Esophagus squamous epithelium (tissue), 5 donors: ENCODE measurements at regions not wholly inside any gene's neighbourhood (a gene's known extent, or its start where the extent isn't known, plus 50 kb on each side); places are given as distances from the start of the nearest gene placed in this dataset.

Source experiments
- DNase-seq: peaks from one replicate; lab custom pipeline; 2025; lab: John Stamatoyannopoulos, UW
- H3K27ac ChIP-seq, 4 donors: fragments of 200-600 bp; sonication (generic); one replicate each; pipeline ENCODE4 v1.5.1; 2016 to 2019; ENCODE audit warnings: mild to moderate bottlenecking in 1 of 4
- H3K27me3 ChIP-seq, 4 donors: fragments of 200-600 bp; sonication (generic); 1 replicate in 3 of 4; 2 replicates in 1 of 4; pipeline versions ENCODE4 v1.5.1 to v1.6.0; 2017 to 2021; ENCODE audit warnings: antibody characterized with exemption in 1 of 4
- H3K36me3 ChIP-seq, 3 donors: fragments of 200-600 bp; sonication (generic); one replicate each; pipeline ENCODE4 v1.5.1; 2016 to 2019
- H3K4me1 ChIP-seq, 3 donors: fragments of 200-600 bp; sonication (generic); one replicate each; pipeline ENCODE4 v1.5.1; 2017 to 2019
- H3K4me3 ChIP-seq, 4 donors: fragments of 200-600 bp; sonication (generic); 1 replicate in 3 of 4; 2 replicates in 1 of 4; pipeline ENCODE4 v1.5.1; 2016 to 2019; ENCODE audit warnings: mild to moderate bottlenecking in 2 of 4, moderate library complexity in 1 of 4
- H3K9me3 ChIP-seq, 3 donors: fragments of 200-600 bp; sonication (generic); one replicate each; pipeline ENCODE4 v1.5.1; 2016 to 2019
- POLR2A ChIP-seq, 4 donors: fragments of 450-650 bp; IDR thresholded peaks; one replicate each; pipeline ENCODE4 v1.6.1; 2017; ENCODE audit warnings: antibody characterized with exemption in 4 of 4, mild to moderate bottlenecking in 4 of 4, moderate library complexity in 3 of 4
- WGBS, 2 donors: methylation state at CpG; one replicate each; pipeline ENCODE4 v1.1.5; 2018; 5-methylcytosine and 5-hydroxymethylcytosine counted together
- intact Hi-C: fragments of 100-400 bp; cut with DNase I; formaldehyde crosslinking; loops from one replicate; pipeline ENCODE4 v1.15.0; 2022
- TF ChIP-seq, protein P1 (sequence below), 6 experiments: fragments of 450-650 bp in 4 of 6; fragments of 200-600 bp in 2 of 6; sonication (generic) in 2 of 6; IDR thresholded peaks; one replicate each; pipeline ENCODE4 v1.5.1; 2016 to 2019; ENCODE audit warnings: antibody characterized with exemption in 6 of 6, mild to moderate bottlenecking in 4 of 6, moderate library complexity in 4 of 6
- donor health status: DM: yes; HTN: yes; CAD: no.

GRCh38 chr5:29822521-29822920 lies 1371.0 kb upstream of the CDH6 start:
- no peak overlapping the region for H3K4me3 ChIP-seq
- H3K4me1 ChIP-seq, result no peaks in the 10 kb centered on the region
- 44 to 50% methylated on average over 4 of the region's 4 CpGs for WGBS, 2 donors
- intact Hi-C loops, result no loop called here
- no peaks in the 10 kb centered on the region for H3K36me3 ChIP-seq
- H3K27ac ChIP-seq, result no peak overlapping the region
- TF ChIP-seq POLR2A (IDR thresholded peaks at IDR 0.05), result no peak
- TF ChIP-seq, protein P1, sequence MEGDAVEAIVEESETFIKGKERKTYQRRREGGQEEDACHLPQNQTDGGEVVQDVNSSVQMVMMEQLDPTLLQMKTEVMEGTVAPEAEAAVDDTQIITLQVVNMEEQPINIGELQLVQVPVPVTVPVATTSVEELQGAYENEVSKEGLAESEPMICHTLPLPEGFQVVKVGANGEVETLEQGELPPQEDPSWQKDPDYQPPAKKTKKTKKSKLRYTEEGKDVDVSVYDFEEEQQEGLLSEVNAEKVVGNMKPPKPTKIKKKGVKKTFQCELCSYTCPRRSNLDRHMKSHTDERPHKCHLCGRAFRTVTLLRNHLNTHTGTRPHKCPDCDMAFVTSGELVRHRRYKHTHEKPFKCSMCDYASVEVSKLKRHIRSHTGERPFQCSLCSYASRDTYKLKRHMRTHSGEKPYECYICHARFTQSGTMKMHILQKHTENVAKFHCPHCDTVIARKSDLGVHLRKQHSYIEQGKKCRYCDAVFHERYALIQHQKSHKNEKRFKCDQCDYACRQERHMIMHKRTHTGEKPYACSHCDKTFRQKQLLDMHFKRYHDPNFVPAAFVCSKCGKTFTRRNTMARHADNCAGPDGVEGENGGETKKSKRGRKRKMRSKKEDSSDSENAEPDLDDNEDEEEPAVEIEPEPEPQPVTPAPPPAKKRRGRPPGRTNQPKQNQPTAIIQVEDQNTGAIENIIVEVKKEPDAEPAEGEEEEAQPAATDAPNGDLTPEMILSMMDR (IDR thresholded peaks at IDR 0.05), result no peak
- no peak for DNase-seq
- H3K9me3 ChIP-seq, result no peaks in the 10 kb centered on the region
- H3K27me3 ChIP-seq, result no peaks in the 10 kb centered on the region

DNA sequence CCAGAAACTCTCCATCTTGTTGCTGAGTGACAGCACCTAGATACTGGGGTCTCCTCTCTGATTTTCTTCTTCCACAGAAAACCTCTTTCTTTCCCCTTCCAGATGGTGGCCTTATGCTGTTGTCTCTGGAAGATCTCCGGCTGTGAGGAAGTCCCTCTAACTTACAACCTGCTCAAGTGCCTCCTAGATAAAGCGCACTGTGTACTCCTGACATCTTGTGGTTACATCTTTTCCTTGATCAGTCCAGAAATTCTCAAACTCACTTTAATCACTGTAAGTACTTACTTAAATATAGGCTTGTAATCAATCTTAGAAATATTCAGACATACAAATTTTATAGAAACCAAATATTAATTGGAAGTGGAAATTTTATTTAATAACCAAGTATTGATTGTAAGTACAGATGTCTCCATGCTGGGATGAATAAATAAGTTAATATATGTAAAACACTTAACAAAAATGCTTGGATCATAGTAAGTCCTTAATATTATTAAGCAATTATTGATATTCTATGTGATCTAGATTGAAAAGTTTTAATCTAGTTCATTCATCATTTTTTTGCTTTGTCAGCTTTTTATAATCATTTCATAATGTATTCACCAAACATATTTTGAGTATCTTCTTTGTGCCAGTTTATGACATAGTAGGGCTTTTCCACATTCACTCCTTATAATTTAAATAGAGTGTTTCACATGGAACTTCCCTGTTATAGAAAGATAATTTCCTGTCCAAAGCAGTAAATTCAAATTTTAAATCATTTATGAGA lies 1381.4 kb upstream of the CDH6 start:
- no peak for TF ChIP-seq POLR2A (IDR thresholded peaks at IDR 0.05)
- TF ChIP-seq, protein P1 (IDR thresholded peaks at IDR 0.05), result no peak
- no peak overlapping the region for H3K27ac ChIP-seq
- H3K27me3 ChIP-seq, result no peaks in the 10 kb centered on the region
- no peaks in the 10 kb centered on the region for H3K9me3 ChIP-seq
- WGBS, 2 donors, result 46 to 85% methylated on average over 2 of the region's 2 CpGs
- H3K36me3 ChIP-seq, result no peaks in the 10 kb centered on the region
- no peak for DNase-seq
- intact Hi-C loops, result no loop called here
- H3K4me3 ChIP-seq, result no peak overlapping the region
- no peaks in the 10 kb centered on the region for H3K4me1 ChIP-seq

GRCh38 chr5:29805804-29806203 lies 1387.7 kb upstream of the CDH6 start:
- no peaks in the 10 kb centered on the region for H3K27me3 ChIP-seq
- no peak for DNase-seq
- WGBS, 2 donors, result 70 to 90% methylated on average over 3 of the region's 3 CpGs
- H3K27ac ChIP-seq, result no peak overlapping the region
- H3K36me3 ChIP-seq, result no peaks in the 10 kb centered on the region
- H3K4me3 ChIP-seq, result no peak overlapping the region
- TF ChIP-seq, protein P1 (IDR thresholded peaks at IDR 0.05), result no peak
- TF ChIP-seq POLR2A (IDR thresholded peaks at IDR 0.05), result no peak
- H3K4me1 ChIP-seq, result no peaks in the 10 kb centered on the region
- intact Hi-C loops, result no loop called here
- H3K9me3 ChIP-seq, result no peaks in the 10 kb centered on the region

GRCh38 chr5:29800752-29801151 lies 1392.7 kb upstream of the CDH6 start:
- Histone ChIP-seq H3K9me3 (peaks cover 0 to 5% (median 0%) of the 10 kb centered on the region in 3 donors), H3K27me3 (no peaks in the 10 kb centered on the region), H3K27ac (no peak overlapping the region), H3K36me3 (no peaks in the 10 kb centered on the region), H3K4me1 (no peaks in the 10 kb centered on the region), H3K4me3 (no peak overlapping the region)
- intact Hi-C loops, result no loop called here
- no peak for DNase-seq
- no peak for TF ChIP-seq POLR2A (IDR thresholded peaks at IDR 0.05)
- TF ChIP-seq, protein P1 (IDR thresholded peaks at IDR 0.05), result no peak
- WGBS, 2 donors, result 64 to 67% methylated on average over 5 of the region's 5 CpGs

- no peaks in the 10 kb centered on the region for H3K4me1 ChIP-seq
- TF ChIP-seq, protein P1 (IDR thresholded peaks at IDR 0.05), result no peak
- TF ChIP-seq POLR2A (IDR thresholded peaks at IDR 0.05), result no peak
- 71 to 73% methylated on average over 2 of the region's 2 CpGs for WGBS, 2 donors
- H3K27ac ChIP-seq, result no peak overlapping the region
- no peak for DNase-seq
- intact Hi-C loops, result no loop called here
- no peaks in the 10 kb centered on the region for H3K27me3 ChIP-seq
- H3K4me3 ChIP-seq, result no peak overlapping the region
- no peaks in the 10 kb centered on the region for H3K36me3 ChIP-seq
- peaks cover 0 to 5% (median 0%) of the 10 kb centered on the region in 3 donors for H3K9me3 ChIP-seq
Observed at GRCh38 chr5:29796013-29796412, 1397.5 kb upstream of the CDH6 start.
